Fibroblast of the conjunctiva (primary cell): ENCODE measurements at regions not wholly inside any gene's neighbourhood (a gene's known extent, or its start where the extent isn't known, plus 50 kb on each side); places are given as distances from the start of the nearest gene placed in this dataset.
"Not testable (repeated sequence)": the region's sequence is repeated elsewhere in the genome, so short reads cannot be mapped to it uniquely, and the experiment has no call there.

Experiments used
- DNase-seq: peaks from one replicate; pipeline ENCODE4 v3.0.0-alpha.2; 2010; ENCODE audit warnings: low read depth

DNA sequence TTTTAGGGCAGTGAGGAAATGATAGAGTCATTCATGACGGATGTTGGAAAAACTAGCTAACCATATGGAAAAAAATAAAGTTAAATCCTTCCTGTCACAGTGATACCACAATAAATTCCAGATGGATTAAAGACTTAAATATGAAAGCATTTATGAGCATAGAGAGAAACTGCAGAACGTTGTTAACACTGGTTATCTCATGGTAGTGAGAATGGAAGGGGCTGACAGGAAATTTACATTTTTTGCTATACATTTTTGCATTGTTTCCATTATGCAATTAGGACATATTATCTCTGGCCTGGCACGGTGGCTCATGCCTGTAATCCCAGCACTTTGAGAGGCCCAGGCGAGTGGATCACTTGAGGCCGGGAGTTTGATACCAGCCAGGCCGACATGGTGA, 130.5 kb upstream of the VOPP1 start:
- DNase-seq: not testable (repeated sequence)

DNA sequence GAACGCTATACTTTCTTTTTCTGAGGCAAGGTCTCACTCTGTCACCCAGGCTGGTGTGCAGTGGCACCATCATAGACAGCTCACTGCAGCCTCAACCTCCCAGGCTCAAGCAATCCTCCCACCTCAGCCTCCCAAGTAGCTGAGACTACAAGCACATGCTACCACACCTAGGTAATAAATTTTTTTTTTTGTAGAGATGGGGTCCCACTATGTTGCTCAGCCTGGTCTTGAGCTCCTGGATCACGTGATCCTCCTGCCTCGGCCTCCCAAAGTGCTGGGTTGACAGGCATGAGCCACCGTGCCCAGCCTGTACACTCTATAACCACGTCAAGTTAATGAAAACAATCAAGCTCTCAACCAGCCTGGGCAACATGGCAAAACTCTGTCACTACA, 127.1 kb upstream of the VOPP1 start:
- not testable (repeated sequence) for DNase-seq

DNA sequence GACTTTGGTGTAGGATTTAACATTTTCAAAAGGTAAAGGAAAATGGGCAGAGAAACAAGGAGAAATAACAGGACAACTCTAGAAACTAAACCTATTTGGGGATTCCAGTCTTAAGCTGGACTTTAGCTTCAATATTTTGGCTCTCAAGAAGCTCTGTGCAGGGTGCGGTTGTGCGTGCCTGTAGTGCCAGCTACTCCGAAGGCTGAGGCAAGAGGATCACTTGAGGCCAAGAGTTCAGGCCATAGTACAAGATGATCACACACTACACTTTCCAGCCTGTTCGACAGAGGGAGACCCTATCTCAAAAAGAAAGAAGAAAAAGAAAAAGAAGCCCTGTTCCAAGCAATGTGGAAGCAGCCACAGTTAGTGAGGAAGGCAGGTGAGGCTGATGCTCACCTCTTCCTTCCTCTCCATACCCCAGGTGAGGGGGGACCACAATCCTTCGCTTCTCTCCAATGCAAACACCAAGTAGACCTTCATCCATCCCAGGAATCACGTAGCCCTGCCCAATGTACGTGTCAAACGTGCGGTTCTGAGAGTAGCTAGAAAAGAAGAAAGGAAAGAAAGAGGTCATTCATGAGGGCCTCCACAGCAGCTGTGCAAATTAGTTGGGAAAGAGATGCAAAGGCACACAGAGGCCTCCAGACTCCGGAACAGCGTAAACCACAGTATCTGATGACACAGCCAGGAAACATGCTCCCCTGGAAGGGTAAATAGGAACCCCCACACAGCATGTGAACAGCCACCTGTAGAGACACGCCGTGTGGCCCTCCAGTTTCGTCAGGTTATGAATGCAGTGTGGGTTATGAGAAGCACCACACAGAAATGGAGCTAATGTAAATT, 126.5 kb upstream of the VOPP1 start:
- DNase-seq: not testable (repeated sequence)

DNA sequence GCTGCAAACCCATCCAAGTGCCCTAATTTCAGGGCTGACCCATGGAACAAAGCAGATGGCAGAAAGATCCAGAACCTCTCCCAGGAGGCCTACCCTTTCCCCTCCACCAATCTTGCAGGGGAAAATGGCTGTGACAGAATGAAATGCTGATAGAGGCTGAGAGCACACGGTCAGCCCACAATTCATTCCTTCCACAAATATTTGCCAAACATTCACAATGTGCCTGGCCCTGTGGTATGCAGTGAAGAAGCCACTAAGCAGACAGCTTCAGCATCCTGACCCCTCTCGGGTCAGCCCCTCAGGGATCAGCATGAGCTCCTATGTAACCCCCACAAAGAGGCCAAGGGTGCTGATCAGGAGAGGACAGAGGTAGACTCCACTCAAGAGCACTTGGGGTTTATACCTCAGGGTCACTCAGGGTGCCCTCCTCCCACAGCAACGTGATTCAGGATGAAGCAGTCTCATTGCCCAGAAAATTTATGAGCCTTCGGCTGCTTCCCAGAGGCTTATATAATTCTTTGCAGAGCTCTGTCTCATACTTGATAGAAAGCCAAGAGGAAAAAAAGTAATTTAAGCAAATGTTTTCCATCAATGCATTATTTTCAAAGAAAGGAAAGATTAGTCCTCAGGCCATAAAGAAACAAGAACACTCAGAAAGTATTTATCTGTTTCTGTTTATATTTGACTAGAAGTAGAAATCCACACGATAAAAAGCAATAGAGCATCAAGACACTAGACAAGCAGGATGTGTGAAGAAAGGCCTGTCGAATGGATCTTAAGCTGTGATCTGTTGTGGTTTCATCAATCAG, 123.8 kb upstream of the VOPP1 start:
- DNase-seq: peak; percentile 17

DNA sequence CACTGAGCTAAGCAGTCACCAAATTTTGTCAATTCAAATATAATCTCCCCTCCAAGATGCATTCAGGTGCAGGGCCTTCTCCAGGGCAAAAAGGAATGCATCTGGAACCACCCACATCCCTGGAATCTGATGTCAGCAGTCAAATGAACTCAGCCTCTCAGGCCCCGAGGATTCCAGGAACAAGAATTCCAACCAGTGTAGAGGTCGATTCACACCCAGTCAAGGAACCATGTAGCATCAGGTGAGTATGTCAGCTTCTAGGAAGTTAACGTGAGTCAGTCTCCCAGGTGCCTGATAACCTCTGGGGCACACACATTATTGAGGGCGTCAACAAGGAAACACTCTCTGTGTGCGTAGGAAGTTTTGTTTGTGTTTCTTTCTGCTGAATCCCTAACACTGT, 122.2 kb upstream of the VOPP1 start:
- DNase-seq: not testable (repeated sequence)

DNA sequence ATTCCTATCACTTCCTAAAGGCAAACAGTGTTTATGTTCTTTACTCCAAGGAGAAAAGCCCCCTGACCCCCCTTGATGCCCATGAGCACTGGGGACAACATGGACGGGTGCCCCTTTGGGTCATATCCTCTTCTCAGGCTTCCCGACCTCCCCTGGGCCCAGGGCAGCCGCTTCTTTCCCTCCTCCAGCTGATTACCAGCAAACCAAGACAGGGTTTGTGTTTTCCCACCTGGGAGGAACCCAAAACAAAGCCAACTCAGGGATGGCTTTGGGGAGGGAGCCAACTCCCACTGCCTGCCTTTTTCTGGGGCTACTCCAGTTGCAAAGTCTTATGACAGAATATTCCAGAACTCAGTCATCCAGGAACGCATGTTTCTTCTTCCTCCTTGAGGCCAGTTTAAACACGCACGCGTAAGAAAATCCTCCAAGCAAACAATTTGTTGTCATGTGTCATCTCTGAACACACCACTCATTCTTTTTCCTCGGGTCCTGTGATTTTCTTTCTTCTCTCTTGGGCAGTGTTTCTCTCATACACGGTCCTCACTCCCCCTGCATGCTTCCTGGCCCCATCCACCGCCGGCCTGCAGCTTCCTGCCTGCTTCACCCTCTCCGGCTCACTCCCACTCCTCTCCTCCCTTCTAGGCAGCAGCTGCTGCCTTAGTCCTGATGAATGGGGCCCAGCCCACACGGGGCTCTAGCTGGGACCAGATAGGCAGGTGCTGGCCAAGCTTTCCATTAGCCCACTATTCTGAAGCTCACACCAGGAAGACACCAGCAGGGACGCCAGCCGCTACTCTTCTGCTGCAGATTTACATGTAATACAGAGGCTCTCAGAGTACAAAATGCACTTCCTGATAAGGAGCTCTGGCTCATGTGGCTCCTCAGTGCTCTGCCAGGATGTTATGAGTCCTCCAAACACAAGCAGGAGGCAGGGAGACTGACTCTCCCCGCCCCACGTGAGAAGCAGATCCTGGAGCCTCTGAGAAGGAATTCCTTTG, 116.7 kb upstream of the VOPP1 start:
- not testable (repeated sequence) for DNase-seq

DNA sequence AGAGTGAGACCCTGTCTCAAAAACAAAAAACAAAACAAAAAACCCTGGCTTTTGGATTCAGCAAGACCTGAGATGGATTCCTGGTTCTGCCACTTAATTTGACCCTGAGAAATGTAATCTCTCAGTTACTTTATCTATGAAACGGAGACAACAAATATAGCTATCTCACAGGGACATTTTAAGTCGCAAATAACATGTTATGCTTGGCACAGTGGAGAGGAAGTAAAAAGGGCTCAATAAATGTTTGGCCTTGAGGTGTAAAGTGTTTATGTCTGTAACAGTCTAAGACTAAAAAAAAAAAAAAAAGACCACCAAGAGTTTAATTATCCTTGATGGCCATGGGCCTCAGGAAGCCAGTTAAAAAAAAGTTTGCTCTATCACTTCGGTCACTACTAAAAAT, 116.0 kb upstream of the VOPP1 start:
- DNase-seq: not testable (repeated sequence)

DNA sequence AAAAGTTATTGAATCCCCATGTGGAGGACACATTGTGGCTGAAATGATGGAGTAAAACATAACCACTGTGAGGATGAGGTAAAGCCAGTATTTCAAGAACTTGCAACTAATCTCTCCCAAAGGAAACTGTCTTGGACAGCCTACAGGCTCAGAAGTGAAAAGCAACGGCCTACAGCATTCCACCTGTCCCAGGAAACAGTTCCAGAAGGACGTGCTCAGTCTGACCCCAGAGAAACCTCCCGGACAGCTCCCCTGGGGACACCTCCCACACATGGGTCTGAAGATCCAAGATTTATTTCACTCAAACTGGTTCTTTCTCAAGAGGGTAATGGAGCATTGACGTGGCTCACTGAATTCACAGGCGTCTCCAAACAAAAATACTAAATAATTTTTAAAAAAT, 115.0 kb upstream of the VOPP1 start:
- DNase-seq: not testable (repeated sequence)

DNA sequence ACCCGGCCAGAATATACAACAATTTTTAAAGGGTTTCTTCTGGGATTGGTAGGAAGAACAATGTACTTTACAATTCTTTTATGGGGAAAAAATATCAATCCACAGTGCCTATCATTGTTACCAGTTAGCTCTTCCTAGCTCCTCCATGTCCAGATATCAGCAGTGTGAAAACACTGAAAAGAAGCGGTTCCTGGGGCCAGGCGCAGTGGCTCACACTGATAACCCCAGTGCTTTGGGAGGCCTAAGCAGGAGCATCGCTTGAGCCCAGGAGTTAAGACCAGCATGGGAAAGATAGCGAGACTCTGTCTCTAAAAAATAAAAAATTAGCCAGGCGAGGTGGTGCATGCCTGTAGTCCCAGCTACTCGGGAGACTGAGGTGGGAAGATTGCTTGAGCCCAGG, 114.5 kb upstream of the VOPP1 start:
- DNase-seq: not testable (repeated sequence)

DNA sequence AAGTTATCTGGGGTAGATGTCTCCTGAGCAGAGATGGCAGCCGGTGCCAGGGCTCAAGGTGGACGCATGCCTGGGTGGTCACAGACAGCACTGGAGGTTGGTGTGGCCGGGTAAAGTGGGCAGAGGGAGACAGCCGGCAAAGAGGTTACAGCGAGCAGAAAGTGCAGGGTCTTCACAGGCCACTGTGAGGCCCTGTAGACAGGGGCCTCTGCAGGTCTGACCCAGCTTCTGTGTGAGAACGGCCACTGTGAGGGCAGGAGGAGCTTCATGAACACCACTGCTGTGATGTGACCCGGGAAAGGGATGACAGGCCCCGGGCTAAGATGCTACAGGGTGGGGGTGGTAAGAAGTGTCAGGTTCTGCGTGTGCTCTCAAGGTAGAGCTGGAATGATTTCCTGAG, 111.2 kb upstream of the VOPP1 start:
- not testable (repeated sequence) for DNase-seq

DNA sequence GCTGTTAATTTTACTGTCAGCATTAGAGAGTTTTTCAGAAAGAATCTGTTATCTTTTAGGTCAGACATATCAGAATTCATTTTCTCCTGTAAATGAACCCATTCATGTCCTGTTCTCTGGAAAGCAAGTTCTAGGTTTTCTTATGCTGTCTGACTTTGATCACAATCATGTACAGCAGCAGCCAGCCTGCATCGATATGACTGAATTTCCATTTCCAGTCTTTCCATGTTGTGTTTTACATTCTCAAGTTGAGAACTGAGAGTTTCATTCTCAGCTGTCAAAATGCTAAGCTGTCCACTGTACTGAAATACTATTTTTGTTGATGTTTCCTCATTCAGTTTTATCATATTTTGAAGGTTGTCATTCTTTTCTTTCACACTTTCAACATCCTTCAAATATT, 103.3 kb upstream of the VOPP1 start:
- not testable (repeated sequence) for DNase-seq

DNA sequence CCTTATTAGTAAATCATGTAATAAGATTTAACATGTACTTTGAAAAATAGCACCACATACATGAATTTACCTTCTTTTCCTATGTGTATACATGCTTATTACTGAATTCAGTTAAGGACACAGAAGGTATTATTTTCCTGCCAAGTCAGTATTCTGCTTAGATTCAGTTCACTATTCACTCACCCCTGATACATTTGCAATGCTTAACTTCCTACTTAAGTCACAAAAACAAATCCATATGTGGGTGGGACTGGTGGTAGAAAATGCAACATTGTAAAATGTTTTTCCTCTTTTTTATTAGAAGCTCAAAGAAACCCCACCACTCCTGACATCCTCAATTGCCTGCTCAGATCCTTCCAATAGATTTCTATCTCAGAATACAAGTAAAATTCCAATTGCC, 101.2 kb upstream of the VOPP1 start:
- not testable (repeated sequence) for DNase-seq

DNA sequence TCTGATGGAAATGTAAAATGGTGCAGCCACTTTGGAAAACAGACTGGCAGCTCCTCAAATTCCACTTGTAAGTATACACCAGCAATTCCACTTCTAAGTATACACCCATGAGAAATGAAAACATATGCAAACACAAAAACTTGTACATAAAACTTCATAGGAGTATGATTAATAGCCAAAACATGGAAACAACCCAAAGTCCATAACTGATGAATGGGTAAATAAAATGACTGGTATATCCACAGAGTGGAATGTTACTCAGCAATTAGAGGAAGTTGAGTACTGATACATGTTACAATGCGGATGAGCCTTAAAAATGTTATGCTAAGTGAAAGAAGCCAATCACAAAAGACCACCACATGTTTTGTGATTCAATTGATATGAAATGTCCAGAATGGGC, 99.8 kb upstream of the VOPP1 start:
- DNase-seq: not testable (repeated sequence)

DNA sequence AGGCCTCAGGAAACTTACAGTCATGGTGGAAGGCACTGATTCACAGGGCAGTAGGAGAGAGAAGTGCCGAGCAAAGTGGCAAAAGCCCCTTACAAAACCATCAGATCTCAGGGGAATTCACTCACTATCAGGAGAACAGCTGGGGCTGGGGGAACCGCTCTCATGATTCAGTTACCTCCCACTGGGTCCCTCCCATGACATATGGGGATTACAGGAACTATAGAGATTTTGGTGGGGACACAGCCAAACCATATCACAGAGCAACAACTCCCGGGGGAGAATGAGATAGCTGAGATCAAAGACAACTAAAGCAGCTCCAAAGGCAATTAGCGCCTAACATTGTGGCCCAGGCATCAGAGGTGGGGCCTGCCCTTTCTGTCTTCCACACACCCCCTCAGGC, 85.4 kb upstream of the VOPP1 start:
- DNase-seq: no peak

DNA sequence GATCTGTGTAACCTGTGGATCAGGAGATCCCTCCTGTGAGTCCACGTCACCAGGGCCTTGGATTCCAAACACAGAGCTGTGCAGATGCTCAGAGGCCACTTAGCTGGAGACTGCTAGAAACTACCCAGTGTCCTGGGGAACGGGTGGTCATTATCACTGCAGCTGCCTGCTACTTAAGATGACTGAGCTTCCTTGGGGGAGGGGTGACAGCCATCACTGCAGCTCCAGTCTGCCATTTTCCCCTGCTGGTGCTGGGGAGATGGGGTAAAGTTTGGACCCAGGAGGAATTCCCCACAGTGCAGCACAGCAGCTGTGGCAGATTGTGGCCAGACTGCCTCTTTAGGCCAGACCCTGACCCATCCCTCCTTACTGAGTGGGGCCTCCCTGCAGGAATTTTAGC, 78.8 kb upstream of the VOPP1 start:
- DNase-seq: no peak

DNA sequence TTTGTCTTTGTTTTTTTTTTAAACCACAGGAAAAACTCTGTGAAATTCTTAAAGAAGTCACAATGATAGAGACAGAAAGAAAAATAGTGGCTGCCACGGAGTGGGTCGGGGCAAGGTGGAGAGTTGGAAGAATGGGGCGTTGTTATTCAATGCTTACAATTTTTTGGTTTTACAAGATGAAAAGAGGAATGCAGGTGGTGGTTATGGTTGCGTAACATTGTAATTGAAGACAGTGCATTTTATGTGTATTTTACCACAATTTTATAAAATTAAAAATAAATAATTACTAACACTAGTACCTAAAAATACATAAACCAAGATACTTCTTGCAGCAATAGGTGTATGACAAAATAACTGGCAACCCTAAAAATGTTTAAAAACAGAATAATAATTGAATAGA, 76.9 kb upstream of the VOPP1 start:
- DNase-seq: no peak

DNA sequence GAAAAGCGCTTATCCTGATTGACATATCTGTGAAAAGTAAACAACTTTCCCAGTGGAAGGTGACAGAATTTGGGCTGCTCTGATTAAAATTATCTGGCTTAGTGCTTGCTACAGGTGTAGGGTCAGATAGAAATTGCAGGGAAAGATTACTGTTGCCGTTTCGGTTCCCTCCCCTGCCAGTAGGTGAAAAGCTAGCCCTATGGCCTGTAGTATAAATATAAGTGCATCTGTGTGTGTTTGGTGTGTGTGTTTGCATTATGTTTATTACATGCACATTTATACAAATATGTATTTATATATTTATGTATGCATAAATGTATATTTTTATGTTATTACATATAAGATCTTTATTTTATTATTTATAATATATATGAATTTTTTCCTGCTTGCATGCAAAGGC, 72.3 kb upstream of the VOPP1 start:
- DNase-seq: no peak

DNA sequence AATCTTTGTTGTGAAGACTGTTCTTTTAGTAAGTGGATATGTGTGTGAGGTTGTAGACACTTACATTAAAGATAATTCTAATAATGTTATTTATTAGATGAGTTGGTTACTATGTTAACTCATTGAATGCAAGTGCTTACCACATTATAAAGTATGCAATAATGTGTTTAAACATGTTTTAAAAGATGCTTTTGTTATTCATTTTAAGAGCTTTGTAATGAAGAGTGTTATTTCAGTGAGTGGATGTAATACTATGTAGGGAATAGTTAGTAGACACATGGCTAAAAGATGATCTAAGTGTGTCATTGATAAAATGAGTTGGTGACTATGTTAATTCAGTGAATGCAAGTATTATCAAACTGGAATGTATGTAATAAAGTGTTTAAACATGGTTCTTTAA, 70.0 kb upstream of the VOPP1 start:
- no peak for DNase-seq

DNA sequence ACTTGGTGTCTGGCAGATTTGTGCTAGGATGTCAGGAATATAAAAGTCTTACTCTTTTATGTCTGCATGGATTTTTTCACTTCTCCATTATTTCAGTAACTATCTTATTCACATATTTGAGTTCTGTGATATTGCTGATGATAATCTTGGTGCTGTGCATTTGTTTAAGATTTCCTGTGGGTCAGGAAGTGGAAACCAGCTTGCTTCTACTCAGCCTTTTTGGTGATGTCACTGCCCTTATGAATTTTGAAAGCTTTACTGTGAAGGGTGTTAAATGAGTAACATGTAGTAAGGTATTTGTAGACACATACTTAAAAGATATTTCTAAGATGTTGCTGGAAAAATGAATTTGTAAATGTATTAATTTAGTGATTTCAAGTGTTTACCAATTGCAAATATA, 69.5 kb upstream of the VOPP1 start:
- DNase-seq: no peak

DNA sequence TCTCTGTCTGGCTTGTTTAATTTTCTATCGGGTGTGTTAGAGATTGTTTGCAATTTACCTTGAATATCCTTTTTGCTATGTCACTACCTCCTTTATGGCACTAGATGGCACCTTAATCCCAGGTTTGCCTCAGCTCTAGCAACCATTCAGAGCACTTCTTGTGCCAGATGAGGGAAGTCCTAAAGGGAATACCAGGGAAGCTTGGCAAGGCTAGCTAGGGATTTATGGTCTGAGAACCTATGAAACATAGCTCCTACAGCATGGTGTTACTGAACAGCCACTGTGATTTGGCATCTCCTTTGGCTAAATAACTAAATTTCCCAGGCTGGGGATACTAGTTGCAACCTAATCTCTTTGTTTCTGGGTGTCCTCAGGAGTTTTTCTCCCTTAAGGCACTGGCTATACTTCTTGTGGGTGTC, 69.0 kb upstream of the VOPP1 start:
- DNase-seq: peak; percentile 77

DNA sequence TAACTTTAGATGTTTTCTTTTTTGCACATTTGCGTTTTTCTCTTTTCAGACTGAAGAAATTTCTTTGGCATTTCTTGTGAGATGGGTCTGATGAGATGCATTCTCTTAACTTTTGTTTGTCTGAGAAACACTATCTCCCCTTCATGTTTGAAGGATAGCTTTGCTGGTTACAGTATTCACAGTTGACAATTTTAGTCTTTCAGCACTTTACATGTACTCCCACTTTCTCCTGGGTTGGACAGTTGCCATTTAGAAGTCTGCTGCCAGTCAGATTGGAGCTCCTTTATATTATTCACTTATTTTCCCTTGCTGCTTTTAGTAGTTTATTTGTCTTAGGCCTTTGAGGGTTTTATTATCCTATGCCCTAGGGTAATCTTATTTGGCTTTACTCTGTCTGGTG, 67.3 kb upstream of the VOPP1 start:
- no peak for DNase-seq

DNA sequence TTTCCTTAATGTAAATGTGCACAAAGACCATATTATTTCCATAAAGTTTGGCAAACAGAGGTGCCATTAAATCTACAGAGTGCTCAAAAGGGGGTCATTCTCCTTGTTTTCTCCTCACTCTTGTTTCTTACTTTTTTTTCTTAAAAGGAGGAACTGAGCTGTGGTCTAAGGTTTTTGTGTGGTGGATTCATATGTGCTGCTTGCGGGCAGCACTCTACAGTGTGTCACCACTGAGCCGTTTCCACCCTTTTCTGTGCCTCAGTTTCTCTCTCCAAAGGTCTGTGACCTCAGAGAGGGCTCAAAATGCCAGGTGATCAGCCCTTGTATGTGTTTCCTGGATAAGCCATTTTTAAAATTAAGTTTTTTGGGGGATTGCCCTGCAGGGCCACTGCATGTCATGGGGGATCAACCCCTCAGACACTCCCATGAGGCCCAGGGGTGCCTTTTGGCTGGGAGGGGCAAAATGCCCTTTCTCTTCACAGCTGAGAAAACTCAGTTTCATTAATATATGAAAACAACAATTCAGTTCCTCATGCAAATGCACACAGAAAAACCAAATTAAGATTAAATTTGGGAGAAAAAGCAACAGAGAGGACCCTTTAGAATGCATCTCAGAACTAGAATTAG, 56.9 kb upstream of the VOPP1 start:
- DNase-seq: no peak
